ENCODE measurements at regions not wholly inside any gene's neighbourhood (a gene's known extent, or its start where the extent isn't known, plus 50 kb on each side); places are given as distances from the start of the nearest gene placed in this dataset.
A peak's percentile ranks its signal among the peaks of the same experiment; 100 is the strongest.

GRCh38 chr5:125609011-125609410, 814.2 kb upstream of the GRAMD2B start:
- no peaks in the 10 kb centered on the region for H3K27me3 Mint-ChIP-seq
- ChIA-PET CTCF (no interaction called here), POLR2A (no interaction called here)
- no peak for TF ChIP-seq CTCF (IDR thresholded peaks at IDR 0.05)
- no peak overlapping the region for H3K27ac Mint-ChIP-seq
- Histone ChIP-seq H3K4me1 (ENCODE audit: insufficient read depth, low read length) (no peaks in the 10 kb centered on the region), H3K9me3 (ENCODE audit: control insufficient read depth in 1 of 2, insufficient read depth in 1 of 2, low read length in 2 of 2) (no peaks in the 10 kb centered on the region), H3K4me3 (ENCODE audit: low read length) (no peak overlapping the region), H3K36me3 (ENCODE audit: insufficient read depth, low read length) (no peaks in the 10 kb centered on the region), H3K27me3 (ENCODE audit: control insufficient read depth in 1 of 2, insufficient read depth in 2 of 2, low read length in 2 of 2) (no peaks in the 10 kb centered on the region), H3K27ac (ENCODE audit: low read depth in 1 of 2, low read length in 2 of 2) (no peak overlapping the region)
- intact Hi-C loops (cut with DNase I, micrococcal nuclease) = no loop called here
- no peaks in the 10 kb centered on the region for H3K4me1 Mint-ChIP-seq (ENCODE audit: low read depth)
- ATAC-seq (ENCODE audit: poor library complexity) (no peak), DNase-seq (no peak)
- no peaks in the 10 kb centered on the region for H3K36me3 Mint-ChIP-seq (ENCODE audit: low read depth)
- no peak overlapping the region for H3K4me3 Mint-ChIP-seq
- peaks cover 9% of the 10 kb centered on the region for H3K9me3 Mint-ChIP-seq

- CTCF ChIA-PET = no interaction called here
- Mint-ChIP-seq H3K27me3 (no peaks in the 10 kb centered on the region), H3K36me3 (ENCODE audit: low read depth) (no peaks in the 10 kb centered on the region), H3K9me3 (peaks cover 2% of the 10 kb centered on the region), H3K27ac (no peak overlapping the region), H3K4me1 (ENCODE audit: low read depth) (no peaks in the 10 kb centered on the region), H3K4me3 (no peak overlapping the region)
- Histone ChIP-seq H3K9me3 (ENCODE audit: control insufficient read depth in 1 of 2, insufficient read depth in 1 of 2, low read length in 2 of 2) (no peaks in the 10 kb centered on the region), H3K27me3 (ENCODE audit: control insufficient read depth in 1 of 2, insufficient read depth in 2 of 2, low read length in 2 of 2) (no peaks in the 10 kb centered on the region), H3K36me3 (ENCODE audit: insufficient read depth, low read length) (no peaks in the 10 kb centered on the region), H3K4me3 (ENCODE audit: low read length) (no peak overlapping the region), H3K4me1 (ENCODE audit: insufficient read depth, low read length) (no peaks in the 10 kb centered on the region), H3K27ac (ENCODE audit: low read depth in 1 of 2, low read length in 2 of 2) (no peak overlapping the region)
- intact Hi-C loops (cut with DNase I, micrococcal nuclease) = no loop called here
- no peak for TF ChIP-seq CTCF (IDR thresholded peaks at IDR 0.05)
- ATAC-seq (ENCODE audit: poor library complexity) (no peak), DNase-seq (no peak)
- POLR2A ChIA-PET = no interaction called here
These were observed 812.3 kb upstream of the GRAMD2B start for GRCh38 chr5:125610892-125611291.

GRCh38 chr5:125611541-125611940, 811.7 kb upstream of the GRAMD2B start:
- CTCF ChIA-PET = no interaction called here
- H3K27ac Mint-ChIP-seq = no peak overlapping the region
- no peak for TF ChIP-seq CTCF (IDR thresholded peaks at IDR 0.05)

More at GRCh38 chr5:125611541-125611940, 811.7 kb upstream of the GRAMD2B start:
- Histone ChIP-seq H3K27ac (ENCODE audit: low read depth in 1 of 2, low read length in 2 of 2) (no peak overlapping the region), H3K9me3 (ENCODE audit: control insufficient read depth in 1 of 2, insufficient read depth in 1 of 2, low read length in 2 of 2) (no peaks in the 10 kb centered on the region), H3K4me3 (ENCODE audit: low read length) (no peak overlapping the region), H3K36me3 (ENCODE audit: insufficient read depth, low read length) (no peaks in the 10 kb centered on the region), H3K27me3 (ENCODE audit: control insufficient read depth in 1 of 2, insufficient read depth in 2 of 2, low read length in 2 of 2) (no peaks in the 10 kb centered on the region), H3K4me1 (ENCODE audit: insufficient read depth, low read length) (no peaks in the 10 kb centered on the region)
- no peaks in the 10 kb centered on the region for H3K36me3 Mint-ChIP-seq (ENCODE audit: low read depth)
- H3K4me1 Mint-ChIP-seq (ENCODE audit: low read depth) = no peaks in the 10 kb centered on the region
- DNase-seq = peak in 2 of 14 experiments; percentile 1 to 10
- no peak overlapping the region for H3K4me3 Mint-ChIP-seq
- no peaks in the 10 kb centered on the region for H3K27me3 Mint-ChIP-seq
- H3K9me3 Mint-ChIP-seq = peaks cover 2% of the 10 kb centered on the region
- intact Hi-C loops (cut with DNase I, micrococcal nuclease) = no loop called here
- no peak for ATAC-seq (ENCODE audit: poor library complexity)
- POLR2A ChIA-PET = no interaction called here

All from CD4-positive, alpha-beta T cell (primary cell).